GM12878 (cell line): ENCODE measurements at regions not wholly inside any gene's neighbourhood (a gene's known extent, or its start where the extent isn't known, plus 50 kb on each side); places are given as distances from the start of the nearest gene placed in this dataset.

ENCODE experiments used
- BHLHE40 ChIP-seq, 2 experiments: fragments of 450-650 bp in 1 of 2; IDR thresholded peaks; 2 replicates each; pipeline ENCODE4 v1.6.1; 2011 to 2017; ENCODE audit warnings: low read depth in 2 of 2, borderline replicate concordance in 1 of 2, improper control_type of control experiment in 1 of 2, low read length in 1 of 2, mild to moderate bottlenecking in 1 of 2
- BRCA1 ChIP-seq: IDR thresholded peaks from 2 replicates; pipeline ENCODE4 v1.6.1; 2011; ENCODE audit warnings: low read depth, low read length, improper control_type of control experiment
- CEBPZ ChIP-seq: fragments of 150-350 bp; IDR thresholded peaks from 2 replicates; pipeline ENCODE4 v1.6.1; 2016; ENCODE audit warnings: low read depth, low read length
- ETV6 ChIP-seq, 2 experiments: fragments of 450-650 bp in 1 of 2; IDR thresholded peaks in 1 of 2; conservative IDR thresholded peaks in 1 of 2; 2 replicates each; pipeline ENCODE4 v1.6.1; 2014; ENCODE audit warnings: antibody characterized with exemption in 1 of 2, borderline replicate concordance in 1 of 2, low read depth in 1 of 2, mild to moderate bottlenecking in 1 of 2, moderate library complexity in 1 of 2
- EZH2 ChIP-seq: IDR thresholded peaks from 2 replicates; pipeline ENCODE4 v1.6.1; 2012; ENCODE audit warnings: low read depth, mild to moderate bottlenecking, control low read depth, inconsistent platforms, low read length, borderline replicate concordance; ENCODE audit not compliant: control insufficient read depth
- GATAD2B ChIP-seq: fragments of 450-650 bp; conservative IDR thresholded peaks from 2 replicates; pipeline ENCODE4 v1.6.1; 2017; ENCODE audit warnings: low read depth, mild to moderate bottlenecking, moderate library complexity
- JUNB ChIP-seq: IDR thresholded peaks from 2 replicates; pipeline ENCODE4 v1.6.1; 2016; ENCODE audit warnings: antibody characterized with exemption, mild to moderate bottlenecking
- MTA3 ChIP-seq: IDR thresholded peaks from 2 replicates; pipeline ENCODE4 v1.6.1; 2012; ENCODE audit warnings: low read length, inconsistent platforms, borderline replicate concordance
- MYB ChIP-seq: fragments of 150-350 bp; IDR thresholded peaks from 2 replicates; pipeline ENCODE4 v1.6.1; 2014; ENCODE audit warnings: mild to moderate bottlenecking, low read depth, low read length, borderline replicate concordance
- RUNX3 ChIP-seq: IDR thresholded peaks from 2 replicates; pipeline ENCODE4 v1.6.1; 2012; ENCODE audit warnings: low read length, inconsistent platforms
- ZNF592 ChIP-seq: fragments of 450-650 bp; IDR thresholded peaks from 2 replicates; pipeline ENCODE4 v1.6.1; 2017; ENCODE audit warnings: mild to moderate bottlenecking, moderate library complexity
- TF ChIP-seq, protein P1 (sequence below), 3 experiments: IDR thresholded peaks in 2 of 3; conservative IDR thresholded peaks in 1 of 3; 2 replicates each; pipeline ENCODE4 v1.5.1; 2011; ENCODE audit warnings: low read depth in 3 of 3, low read length in 3 of 3, mild to moderate bottlenecking in 3 of 3, control low read depth in 2 of 3, moderate library complexity in 2 of 3, inconsistent platforms in 1 of 3, mixed read lengths in 1 of 3; ENCODE audit not compliant: control insufficient read depth in 2 of 3, insufficient read depth in 1 of 3; ENCODE audit errors: extremely low read depth in 1 of 3
- TF ChIP-seq, protein P2 (sequence below): IDR thresholded peaks from 2 replicates; pipeline ENCODE4 v1.6.1; 2012; ENCODE audit warnings: low read depth, low read length, improper control_type of control experiment

- TF ChIP-seq, protein P1, sequence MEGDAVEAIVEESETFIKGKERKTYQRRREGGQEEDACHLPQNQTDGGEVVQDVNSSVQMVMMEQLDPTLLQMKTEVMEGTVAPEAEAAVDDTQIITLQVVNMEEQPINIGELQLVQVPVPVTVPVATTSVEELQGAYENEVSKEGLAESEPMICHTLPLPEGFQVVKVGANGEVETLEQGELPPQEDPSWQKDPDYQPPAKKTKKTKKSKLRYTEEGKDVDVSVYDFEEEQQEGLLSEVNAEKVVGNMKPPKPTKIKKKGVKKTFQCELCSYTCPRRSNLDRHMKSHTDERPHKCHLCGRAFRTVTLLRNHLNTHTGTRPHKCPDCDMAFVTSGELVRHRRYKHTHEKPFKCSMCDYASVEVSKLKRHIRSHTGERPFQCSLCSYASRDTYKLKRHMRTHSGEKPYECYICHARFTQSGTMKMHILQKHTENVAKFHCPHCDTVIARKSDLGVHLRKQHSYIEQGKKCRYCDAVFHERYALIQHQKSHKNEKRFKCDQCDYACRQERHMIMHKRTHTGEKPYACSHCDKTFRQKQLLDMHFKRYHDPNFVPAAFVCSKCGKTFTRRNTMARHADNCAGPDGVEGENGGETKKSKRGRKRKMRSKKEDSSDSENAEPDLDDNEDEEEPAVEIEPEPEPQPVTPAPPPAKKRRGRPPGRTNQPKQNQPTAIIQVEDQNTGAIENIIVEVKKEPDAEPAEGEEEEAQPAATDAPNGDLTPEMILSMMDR (IDR thresholded peaks at IDR 0.05 in 2 of 3, conservative IDR thresholded peaks at IDR 0.05 in 1 of 3; ENCODE audit: control insufficient read depth in 2 of 3, extremely low read depth in 1 of 3, insufficient read depth in 1 of 3, low read depth in 3 of 3, low read length in 3 of 3) = no peak
- TF ChIP-seq, protein P2, sequence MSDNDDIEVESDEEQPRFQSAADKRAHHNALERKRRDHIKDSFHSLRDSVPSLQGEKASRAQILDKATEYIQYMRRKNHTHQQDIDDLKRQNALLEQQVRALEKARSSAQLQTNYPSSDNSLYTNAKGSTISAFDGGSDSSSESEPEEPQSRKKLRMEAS = no peak
- TF ChIP-seq MTA3 (no peak), ETV6 (conservative IDR thresholded peaks at IDR 0.05 in 1 of 2, IDR thresholded peaks at IDR 0.05 in 1 of 2; ENCODE audit: borderline replicate concordance in 1 of 2, low read depth in 1 of 2) (no peak), ZNF592 (no peak), JUNB (no peak), BHLHE40 (IDR thresholded peaks at IDR 0.05; ENCODE audit: borderline replicate concordance in 1 of 2, low read depth in 2 of 2, low read length in 1 of 2) (no peak), MYB (no peak), CEBPZ (no peak), BRCA1 (no peak), RUNX3 (no peak), EZH2 (no peak), GATAD2B (no peak)
Observed at GRCh38 chr15:26382444-26383072, 390.3 kb downstream of the GABRB3 start.
